Activated CD4-positive, alpha-beta T cell treated with anti-CD3 and anti-CD28 coated beads, Interleukin-2, Interleukin-4, amounts not matched to agents 100 ng/mL and 50 ng/mL, durations not matched to agents 16 hours and 8 hours (primary cell): ENCODE measurements at regions not wholly inside any gene's neighbourhood (a gene's known extent, or its start where the extent isn't known, plus 50 kb on each side); places are given as distances from the start of the nearest gene placed in this dataset.
"Not testable (repeated sequence)": the region's sequence is repeated elsewhere in the genome, so short reads cannot be mapped to it uniquely, and the experiment has no call there.

Source experiments
- DNase-seq: peaks from one replicate; pipeline ENCODE4 v3.0.0-alpha.2; 2020; ENCODE audit warnings: low spot score

DNA sequence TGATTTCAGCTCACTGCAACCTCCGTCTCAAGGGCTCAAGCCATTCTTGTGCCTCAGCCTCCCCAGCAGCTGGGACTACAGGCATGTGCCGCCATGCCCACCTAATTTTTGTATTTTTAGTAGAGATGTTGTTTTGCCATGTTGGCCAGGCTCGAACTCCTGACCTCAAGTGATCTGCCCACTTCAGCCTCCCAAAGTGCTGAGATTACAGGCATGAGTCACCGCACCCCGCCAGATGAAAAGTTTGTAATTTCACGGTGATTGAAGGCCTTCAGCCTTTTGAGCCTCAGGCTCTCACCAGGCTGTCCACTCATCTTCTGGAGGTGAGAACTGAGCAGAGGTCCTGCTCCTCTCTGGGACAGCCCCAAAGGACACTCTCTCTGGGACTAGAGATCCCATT is 103.2 kb downstream of the HIF1AN start:
- not testable (repeated sequence) for DNase-seq

DNA sequence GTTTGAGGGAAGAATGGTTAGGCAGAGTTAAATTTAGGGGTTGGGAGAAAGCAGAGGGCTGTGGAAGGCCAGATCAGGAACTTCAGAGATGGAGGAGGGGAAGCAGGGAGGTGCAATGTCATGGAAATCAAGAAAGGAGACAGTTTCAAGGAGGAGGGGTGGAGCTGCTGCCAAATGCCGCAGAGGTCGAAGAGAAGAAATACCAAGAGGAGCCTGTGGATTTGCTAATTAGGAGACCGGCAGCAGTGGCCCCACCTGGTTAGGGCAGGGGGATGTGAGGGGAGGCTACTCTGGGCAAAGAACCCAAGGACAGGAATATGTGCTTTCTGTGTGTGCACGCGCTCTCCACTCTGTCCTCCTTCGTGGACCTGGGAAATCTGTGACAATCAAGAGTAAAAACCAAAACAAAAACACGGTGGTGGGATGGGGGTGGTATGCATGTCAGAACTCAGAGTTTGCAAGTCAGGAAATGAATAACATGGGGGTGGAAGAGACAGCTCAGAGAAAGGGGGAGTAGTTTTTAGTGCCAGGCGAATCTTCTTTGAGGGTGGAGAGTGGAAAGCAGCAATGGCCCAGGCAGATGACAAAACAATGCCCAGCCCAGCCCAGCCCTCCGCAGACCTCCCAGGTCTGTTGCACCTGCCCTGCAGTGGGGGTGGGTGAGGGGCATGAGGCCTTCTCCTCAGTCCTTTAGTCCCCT is 102.9 kb upstream of the PAX2 start:
- DNase-seq, result no peak

DNA sequence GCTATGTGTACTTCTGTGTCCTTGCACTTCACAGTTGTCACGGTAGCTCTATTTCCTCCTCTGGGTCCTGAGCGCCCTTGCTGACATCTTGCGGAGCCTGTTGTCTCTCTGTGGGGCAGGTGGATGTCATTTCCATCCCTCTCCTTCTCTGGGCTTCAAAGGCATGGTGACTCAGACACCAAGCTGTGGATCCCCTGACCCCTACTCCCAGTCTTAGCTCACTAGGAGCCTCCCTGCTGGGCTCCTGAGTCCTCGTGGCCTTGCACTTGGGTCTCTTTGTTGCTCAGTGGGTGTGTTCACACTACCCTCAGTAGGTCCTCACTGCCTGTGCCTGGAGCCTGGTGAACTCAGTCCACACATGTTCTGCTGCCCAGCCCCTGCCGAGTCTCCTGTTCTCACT is 100.3 kb upstream of the PAX2 start:
- DNase-seq, result no peak

DNA sequence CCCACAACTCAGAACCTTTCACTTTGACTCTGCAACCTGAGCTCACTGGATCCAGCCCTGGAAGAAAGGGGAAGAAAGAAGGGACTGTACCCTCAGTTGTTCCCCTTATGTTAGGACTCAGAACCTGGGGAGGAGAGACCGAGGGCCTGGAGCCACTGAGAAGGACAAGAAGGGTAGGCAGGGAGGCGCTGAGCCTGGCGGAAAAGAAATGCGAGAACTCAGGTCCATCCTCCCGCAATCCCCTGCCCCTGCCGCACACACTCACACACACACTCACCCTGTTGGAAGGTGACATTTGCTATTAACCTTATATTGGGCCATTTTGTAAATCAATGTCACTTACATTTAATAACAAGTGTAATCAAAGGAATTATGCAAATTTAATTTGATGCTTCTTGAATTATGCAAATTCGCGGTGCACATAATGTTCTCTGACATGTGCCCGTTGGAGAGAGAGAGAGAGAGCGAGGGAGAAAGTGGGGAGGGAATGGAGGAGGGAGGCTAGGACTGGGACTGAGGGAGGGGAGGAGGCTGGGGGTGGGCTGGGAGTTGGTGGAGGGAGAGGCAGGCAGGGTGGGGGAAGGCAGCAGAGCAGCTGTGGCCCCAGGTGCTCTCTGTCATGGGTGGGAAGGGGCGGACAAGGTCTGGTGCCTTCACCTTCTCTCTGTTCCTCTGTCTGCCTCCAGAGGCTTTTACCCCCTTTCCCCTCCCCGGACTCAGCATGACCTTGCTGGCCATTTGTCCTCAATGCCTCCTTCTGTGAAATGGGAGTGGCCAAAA is 99.6 kb upstream of the PAX2 start:
- no peak for DNase-seq

DNA sequence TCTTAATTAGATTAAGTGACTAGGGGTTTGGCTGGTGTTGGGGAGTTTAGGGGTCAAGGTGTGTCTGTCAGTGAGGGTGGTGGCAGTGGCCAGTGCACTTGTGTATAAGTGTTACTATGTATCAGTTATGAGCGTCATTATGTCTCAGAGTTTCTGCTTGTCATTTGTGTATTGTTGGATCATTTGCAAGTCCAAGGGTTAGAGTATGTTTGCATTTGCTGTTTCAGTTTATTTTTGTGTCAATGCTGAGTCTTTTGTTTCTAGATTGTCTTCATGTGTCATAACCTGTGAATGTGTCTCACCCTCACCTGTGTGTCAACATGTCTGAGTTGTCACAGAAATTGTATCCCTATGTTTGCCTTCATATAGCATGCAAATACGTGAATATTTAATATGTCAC is 97.5 kb upstream of the PAX2 start:
- DNase-seq, result no peak

DNA sequence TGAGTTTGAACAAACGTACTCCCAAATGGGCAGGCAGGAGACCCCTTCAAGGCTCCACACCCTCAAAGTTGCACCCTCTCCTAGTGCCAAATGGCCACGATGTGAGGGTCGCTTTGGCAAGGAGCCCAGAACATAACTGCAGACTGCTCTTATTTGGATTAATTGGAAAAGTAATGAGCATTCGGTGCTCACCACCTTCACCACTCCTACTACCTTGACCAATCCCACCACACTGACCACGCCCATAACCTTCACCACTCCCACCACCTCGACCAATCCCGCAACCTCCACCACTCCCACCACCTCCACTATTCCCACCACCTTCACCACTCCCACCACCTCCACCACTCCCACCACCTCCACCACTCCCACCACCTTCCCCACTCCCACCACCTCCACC is 94.7 kb upstream of the PAX2 start:
- DNase-seq, result no peak

DNA sequence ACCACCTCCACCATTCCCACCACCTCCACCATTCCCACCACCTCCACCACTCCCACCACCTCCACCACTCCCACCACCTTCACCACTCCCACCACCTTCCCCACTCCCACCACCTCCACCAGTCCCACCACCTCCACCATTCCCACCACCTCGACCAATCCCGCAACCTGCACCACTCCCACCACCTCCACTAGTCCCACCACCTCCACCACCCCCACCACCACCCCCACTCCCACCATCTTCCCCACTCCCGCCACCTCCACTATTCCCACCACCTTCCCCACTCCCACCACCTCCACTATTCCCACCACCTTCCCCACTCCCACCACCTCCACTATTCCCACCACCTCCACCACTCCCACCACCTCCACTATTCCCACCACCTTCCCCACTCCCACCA is 94.3 kb upstream of the PAX2 start:
- DNase-seq, result not testable (repeated sequence)

DNA sequence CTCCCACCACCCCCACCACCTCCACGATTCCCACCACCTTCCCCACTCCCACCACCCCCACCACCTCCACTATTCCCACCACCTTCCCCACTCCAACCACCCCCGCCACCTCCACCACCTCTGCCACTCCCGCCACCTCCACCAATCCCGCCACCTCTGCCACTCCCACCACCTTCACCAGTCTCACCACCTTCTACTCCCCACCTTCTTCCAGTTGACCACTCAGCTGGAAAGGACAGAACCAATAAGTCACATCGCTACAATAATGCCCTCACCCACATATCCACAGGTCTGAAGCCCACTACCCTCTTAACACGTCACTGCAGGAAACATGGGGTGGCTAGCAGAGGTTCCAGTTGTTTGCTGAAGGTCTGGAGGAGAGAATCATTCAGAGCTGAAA is 93.5 kb upstream of the PAX2 start:
- no peak for DNase-seq

DNA sequence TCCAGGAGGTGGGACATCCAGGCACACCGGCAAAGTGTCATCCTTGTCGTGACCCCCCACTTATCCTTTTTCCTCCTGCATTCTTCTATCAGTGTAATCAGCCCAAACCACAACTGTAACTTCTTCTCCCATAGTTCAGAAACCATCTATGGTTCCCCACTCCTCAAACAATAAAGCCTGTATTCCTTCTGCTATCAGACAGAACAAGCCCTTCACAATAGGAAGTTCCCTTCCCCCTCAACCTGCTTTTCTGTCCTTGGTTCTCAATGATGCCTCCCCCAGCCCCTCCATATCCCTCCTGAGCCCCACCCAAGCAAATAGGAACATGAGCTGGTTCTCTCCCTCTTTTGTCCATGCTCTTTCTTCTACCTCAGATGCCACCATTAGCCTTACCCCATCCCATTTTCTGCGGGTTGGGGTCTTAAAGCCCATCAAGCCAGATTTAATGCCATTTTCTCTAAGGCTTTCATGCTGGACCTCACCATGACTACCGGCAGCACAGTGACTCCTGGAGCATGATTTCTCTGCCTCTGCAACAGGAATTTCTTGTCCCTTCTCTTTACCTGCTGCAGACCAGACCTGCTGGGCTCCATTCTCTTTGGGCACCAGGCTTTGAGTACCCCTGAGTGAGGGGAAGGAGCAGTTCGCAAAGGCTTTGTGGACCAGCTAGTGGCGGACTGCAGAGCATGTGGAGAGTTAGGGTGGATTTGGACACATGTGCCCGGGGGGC is 92.8 kb upstream of the PAX2 start:
- DNase-seq, result no peak

DNA sequence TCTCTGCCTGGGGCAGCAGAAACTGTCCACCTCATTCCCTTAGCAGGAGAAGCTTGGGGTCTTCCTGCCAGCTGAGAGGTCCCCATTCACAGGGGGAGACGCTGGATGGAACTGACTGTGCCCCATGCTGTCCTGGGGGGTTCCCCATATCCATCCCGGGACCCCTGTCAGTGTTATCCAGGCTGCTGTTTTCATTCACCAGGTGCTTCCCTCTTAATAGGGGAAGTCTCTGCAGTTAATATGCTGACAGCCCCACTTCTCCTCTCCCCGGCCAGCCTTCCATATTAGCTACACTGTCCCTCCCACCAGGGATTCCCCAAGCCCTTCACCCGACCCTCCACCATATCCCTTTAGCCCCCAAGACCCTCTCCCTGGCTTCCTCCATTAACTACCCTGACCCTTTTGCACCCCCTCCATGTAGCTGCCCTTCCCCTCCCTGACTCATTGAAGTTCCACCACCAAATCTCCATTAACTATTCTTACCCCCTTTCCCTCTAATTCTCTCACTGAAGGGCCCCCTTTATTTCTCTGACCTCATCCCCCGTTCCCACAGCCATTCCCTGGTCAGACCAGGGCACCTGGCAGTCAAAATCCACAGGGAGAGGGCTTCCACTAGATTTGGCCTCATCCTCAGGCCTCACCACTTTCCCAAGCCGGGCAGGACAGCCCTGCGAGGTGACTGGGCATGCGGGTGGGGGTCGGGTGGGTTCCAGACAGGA is 92.0 kb upstream of the PAX2 start:
- DNase-seq, result no peak

DNA sequence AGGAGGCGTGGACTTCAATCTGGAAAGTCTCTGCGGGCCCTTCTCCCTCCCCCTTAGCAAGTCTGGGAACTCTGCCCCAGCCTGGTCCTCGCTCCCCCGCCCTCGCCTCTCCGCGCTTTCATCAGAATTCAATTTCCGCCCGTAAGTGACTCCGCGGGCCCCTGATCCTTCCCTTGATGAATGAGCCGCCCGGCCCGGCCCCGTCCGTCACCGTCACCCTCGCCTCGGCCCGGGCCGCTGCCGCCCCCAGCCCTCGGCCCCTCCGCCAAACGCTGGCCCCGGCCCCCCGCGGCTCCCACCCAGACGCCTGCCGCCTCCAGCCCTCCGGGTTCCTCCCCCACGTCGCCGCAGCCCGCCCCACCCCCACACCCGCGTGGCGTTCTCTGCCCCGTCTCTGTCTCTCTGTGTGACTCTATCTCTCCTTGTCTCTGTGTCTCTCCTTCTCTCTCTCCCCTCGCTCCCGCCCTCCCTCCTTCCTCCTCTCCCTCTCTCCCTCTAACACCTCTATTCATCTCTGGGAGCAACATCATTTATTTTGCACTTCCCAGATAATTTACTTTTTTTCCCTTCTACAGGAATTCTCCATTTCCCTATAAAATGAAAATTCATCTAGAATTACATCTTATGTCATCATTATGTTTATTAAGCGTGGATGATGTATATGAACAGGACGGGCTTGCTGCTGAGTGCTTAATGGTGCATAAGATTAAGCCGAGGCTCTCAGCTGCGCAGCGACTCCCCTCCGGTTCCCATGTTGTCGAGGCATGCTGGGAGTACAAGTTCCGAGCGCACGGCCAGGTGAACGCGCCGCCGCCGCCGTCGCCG is 91.2 kb upstream of the PAX2 start:
- DNase-seq, result peak; percentile 15

DNA sequence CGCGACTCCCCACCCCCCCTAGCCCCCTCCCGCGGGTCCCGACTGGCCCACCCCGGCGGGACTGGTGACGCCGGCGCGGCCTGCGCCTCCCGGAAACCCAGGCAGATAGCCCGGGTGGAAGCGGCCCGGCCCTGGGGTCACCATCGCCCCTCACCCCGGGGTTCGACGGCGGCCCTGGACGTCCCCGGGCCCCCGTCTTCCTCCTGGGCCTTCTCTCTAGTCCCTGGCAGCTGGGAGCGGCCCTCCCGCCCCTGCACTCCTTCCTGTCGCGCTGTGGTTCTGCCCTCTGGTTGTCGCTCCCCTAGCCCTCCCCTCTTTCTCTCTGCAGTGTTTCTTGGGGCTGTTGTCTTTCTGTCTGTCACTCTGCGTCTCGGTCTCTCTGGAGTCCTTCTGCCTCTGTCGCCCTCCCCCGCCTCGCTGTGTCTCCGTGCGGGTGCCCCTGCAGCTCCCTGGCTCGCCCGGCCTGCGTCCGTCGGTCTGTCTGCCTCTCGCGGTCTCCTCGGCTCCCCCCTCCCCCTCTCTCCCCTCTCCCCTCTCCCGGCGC is 90.5 kb upstream of the PAX2 start:
- no peak for DNase-seq

DNA sequence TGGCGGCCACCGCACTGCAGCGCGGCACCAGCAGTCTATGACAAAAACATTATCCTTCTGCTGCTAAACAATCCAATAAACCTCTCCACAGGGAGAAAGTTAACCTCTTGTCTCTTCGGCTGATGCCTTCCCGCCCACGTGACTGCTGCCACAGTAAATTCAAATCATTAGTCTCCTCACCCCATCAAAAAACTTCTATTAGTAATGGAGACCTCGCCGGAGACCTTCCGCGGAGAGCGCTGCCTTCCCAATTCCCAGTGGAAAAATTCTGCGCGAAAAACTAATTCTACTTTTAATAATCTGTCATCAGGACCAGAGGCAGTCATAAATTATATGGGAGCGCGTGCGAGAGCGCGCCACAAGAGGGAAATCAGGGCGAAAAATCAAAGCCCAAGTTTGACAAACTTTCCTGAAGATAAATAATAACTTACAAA is 90.0 kb upstream of the PAX2 start:
- no peak for DNase-seq

DNA sequence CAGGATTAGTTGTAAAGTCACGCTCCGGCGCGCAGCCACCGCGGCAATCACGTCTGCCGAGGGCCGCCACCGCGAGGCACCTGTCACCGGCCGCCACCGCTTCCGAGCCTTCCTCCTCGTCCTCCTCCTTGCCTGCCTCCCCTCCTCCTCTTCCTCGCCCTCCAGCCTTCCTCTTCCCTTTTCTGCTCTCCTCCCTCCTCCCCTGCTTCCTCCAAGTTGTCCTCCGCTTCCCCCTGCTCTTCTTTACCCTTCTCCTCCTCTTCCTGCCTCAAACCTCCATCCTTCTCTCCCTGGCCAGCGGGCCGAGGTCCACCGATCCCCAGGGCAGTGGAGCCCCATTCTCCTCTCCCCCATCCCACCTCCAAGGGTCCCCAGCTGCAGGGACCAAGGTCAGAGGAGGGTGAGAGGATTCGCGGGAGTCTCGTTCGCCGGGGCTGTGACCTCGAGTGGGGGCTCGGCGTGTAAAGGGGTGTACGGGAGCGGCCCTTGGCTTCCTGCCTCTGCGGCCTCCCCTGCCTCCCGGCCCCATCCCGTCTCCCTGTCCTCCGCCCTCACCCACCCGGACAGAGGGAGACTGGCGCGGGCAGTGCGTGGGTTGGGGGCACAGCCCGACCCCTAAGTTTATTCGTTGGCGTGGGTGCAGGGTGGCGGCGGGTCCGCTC is 89.5 kb upstream of the PAX2 start:
- no peak for DNase-seq

DNA sequence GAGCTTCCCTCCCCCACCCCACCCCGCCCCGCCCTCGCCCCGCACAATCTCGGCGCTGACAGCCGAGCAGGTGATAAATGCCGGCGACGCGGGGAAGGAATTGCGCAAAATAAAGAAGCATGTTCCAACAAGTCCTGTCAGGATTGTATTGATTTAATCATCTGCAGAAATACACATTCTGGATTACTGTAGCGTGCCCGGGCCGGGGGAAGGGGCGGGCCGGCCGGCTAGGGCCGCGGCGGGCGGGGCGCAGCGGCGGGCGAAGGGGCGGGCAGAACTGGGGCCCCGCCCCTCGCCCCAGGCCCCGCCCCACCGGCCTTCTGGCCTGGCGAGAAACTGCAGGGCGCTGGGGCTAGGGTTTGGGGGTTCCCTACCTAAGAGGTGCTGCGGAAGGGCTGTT is 88.9 kb upstream of the PAX2 start:
- DNase-seq, result no peak

DNA sequence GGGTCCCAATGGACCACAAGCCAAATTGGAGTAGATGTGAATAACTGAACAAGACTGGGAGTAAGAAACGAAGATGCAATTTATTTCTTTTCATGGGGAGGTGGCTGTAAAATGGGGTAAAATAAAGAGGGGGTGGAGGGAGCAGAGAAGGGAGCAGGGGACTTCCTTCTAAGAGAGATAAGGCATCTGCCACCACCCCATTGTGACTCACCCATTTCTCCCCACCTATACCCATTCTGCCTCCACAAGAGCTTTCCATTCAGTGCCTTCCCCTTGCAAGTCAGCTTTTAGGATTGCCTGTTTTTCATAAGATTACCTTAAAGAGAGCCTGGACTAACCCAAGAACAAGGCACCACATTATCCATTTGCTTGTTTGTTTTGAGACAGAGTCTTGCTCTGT is 87.1 kb upstream of the PAX2 start:
- DNase-seq, result no peak

DNA sequence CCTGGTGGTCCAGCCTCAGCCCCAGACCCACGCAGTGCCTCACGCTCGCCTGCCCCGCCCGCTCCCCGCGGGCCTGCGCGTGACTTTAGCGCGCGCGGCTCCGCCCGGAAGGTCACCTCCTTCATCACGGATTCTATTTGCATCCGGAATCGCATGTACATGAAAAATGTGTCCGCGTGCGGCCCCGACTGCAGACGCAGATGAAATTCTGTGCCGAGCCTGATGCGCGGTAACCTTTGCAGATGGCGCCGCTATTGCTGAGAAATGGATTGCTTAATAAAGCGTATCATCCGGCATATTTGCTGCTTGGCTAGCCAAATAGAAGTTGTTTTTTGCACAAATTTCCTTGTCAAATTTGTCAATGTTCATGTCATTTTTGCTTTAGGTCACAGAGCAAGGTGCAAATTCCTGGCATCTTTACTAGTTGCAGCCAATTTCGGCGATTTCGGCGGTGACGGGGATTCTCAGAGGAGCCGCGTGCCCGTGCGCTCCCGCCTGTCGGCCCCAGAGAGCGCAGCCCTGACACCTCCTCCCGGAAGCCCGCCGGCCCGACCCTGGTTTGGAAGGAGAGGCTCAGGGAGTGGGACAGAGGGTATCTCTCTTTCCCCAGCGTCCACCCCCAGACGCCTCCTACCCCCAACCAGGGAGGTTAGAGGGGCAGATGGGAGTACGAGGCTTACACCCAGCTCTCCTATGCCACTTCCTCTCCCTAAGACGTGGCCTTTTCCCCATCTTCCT is 85.9 kb upstream of the PAX2 start:
- no peak for DNase-seq

DNA sequence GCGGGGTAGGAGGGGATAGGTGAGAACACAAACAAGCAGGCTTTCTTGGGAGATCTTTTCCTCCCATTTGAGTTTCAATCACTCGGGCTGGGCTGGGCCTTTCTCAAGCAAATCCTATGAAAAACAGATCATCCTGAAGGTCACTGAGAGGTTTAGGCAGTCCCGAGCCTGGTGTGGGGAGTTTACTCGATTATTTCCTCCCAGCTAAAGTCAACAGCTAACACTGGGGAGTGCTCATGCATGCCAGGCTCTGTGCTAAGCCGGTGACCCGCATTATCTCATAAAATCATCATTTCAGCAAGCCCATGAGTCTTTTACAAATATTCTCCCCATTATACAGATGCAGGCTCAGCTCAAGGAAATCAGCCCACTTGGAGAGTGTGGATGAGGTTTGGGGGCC is 85.0 kb upstream of the PAX2 start:
- no peak for DNase-seq

DNA sequence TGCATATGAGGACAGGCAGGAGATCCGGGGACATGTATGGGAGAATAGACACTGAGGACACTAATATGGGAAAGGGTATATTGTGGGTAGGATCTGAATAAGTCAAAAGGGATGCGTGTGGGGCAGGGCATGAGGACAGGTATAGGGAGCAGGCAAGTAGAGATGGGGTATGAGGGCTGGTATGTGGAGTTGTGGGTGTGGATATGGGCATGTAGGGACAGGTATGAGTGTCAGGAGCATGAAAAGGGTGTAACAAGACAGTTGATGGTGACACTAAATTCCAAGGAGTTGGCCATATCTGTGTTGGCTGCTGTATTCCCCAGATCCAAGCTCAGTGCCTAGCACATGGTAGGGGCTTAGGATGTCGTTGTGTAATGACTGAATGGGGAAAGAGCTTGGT is 84.4 kb upstream of the PAX2 start:
- DNase-seq, result no peak

DNA sequence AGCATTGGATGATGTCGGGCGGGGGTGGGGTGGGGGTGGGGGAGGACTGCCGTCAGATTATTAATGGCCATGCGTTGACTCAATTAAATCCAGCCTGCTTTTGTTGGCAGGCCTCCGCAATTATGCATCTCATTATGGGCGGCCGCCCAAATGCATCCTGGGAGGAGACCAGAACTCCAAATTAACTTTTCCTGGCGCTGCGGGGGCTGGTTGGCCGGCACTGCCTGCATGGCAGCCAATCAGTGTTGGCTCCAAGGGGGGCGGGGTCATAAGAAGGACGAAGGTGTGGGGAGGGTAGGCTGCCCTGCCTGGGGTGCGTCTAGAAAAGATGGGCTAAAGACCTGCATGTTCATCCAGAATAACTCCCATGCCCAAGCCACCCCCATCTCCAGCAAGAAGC is 83.9 kb upstream of the PAX2 start:
- no peak for DNase-seq
